GM23338 (cell line): ENCODE measurements at regions not wholly inside any gene's neighbourhood (a gene's known extent, or its start where the extent isn't known, plus 50 kb on each side); places are given as distances from the start of the nearest gene placed in this dataset.

Source experiments
- ATAC-seq: fragments of 200-7000 bp; cut with Tn5 transposase; 3 replicates; pipeline ENCODE4 v1.9.1; 2020
- DNase-seq: peaks from one replicate; pipeline ENCODE4 v3.0.0-alpha.2; 2015; ENCODE audit warnings: low spot score
- H2AFZ ChIP-seq: fragments of 200-600 bp; sonication (generic); 2 replicates; pipeline ENCODE4 v1.8.0; 2016; ENCODE audit warnings: antibody characterized with exemption, mild to moderate bottlenecking, moderate library complexity
- H3F3A ChIP-seq: fragments of 200-600 bp; sonication (generic); replicated peaks from 2 replicates; pipeline ENCODE4 v1.8.0; 2017; ENCODE audit warnings: antibody characterized with exemption, mixed run types, low read depth
- H3K27ac ChIP-seq: fragments of 200-600 bp; sonication (generic); 2 replicates; pipeline ENCODE4 v1.6.1; 2016; ENCODE audit warnings: low read depth
- H3K27me3 ChIP-seq: fragments of 200-600 bp; sonication (generic); 2 replicates; pipeline ENCODE4 v1.8.0; 2016; ENCODE audit warnings: mild to moderate bottlenecking, mixed run types, moderate library complexity; ENCODE audit not compliant: insufficient read depth
- H3K36me3 ChIP-seq: fragments of 200-600 bp; sonication (generic); 2 replicates; pipeline ENCODE4 v1.8.0; 2016; ENCODE audit warnings: mild to moderate bottlenecking; ENCODE audit not compliant: insufficient read depth
- H3K4me1 ChIP-seq: fragments of 200-600 bp; sonication (generic); 2 replicates; pipeline ENCODE4 v1.8.0; 2016; ENCODE audit warnings: mild to moderate bottlenecking, moderate library complexity; ENCODE audit not compliant: insufficient read depth
- H3K4me2 ChIP-seq: fragments of 200-600 bp; sonication (generic); 2 replicates; pipeline ENCODE4 v1.7.1; 2017; ENCODE audit warnings: mixed run types
- H3K4me3 ChIP-seq: fragments of 200-600 bp; sonication (generic); 2 replicates; pipeline ENCODE4 v1.6.1; 2016; ENCODE audit warnings: mixed run types
- H3K79me2 ChIP-seq: fragments of 200-600 bp; sonication (generic); replicated peaks from 2 replicates; pipeline ENCODE4 v1.8.0; 2017; ENCODE audit warnings: mild to moderate bottlenecking; ENCODE audit not compliant: insufficient read depth
- H3K9me2 ChIP-seq: fragments of 200-600 bp; sonication (generic); 2 replicates; pipeline ENCODE4 v1.8.0; 2017; ENCODE audit not compliant: insufficient read depth
- H4K20me1 ChIP-seq: fragments of 200-600 bp; sonication (generic); replicated peaks from 2 replicates; pipeline ENCODE4 v1.8.0; 2017; ENCODE audit warnings: mild to moderate bottlenecking; ENCODE audit not compliant: insufficient read depth
- H3K27ac Mint-ChIP-seq: 2 replicates; pipeline ENCODE4 v1.8.0; 2020; ENCODE audit warnings: inconsistent platforms, mild to moderate bottlenecking, moderate library complexity, mixed read lengths
- H3K27me3 Mint-ChIP-seq: 3 replicates; pipeline ENCODE4 v1.8.0; 2022; ENCODE audit warnings: low read depth, mild to moderate bottlenecking, moderate library complexity, mixed read lengths, inconsistent platforms; ENCODE audit not compliant: insufficient read depth, poor library complexity
- H3K36me3 Mint-ChIP-seq: 3 replicates; pipeline ENCODE4 v1.8.0; 2021; ENCODE audit warnings: low read depth, mild to moderate bottlenecking, inconsistent platforms, moderate library complexity, mixed read lengths
- H3K4me1 Mint-ChIP-seq: 3 replicates; pipeline ENCODE4 v1.8.0; 2020; ENCODE audit warnings: mild to moderate bottlenecking, inconsistent platforms, mixed read lengths
- H3K4me3 Mint-ChIP-seq: 3 replicates; pipeline ENCODE4 v1.8.0; 2021; ENCODE audit warnings: moderate library complexity, mild to moderate bottlenecking, inconsistent platforms, mixed read lengths
- H3K9me3 Mint-ChIP-seq: 3 replicates; pipeline ENCODE4 v1.8.0; 2020; ENCODE audit warnings: moderate library complexity, mild to moderate bottlenecking, inconsistent platforms, mixed read lengths
- CTCF ChIP-seq, 2 experiments: fragments of 200-600 bp in 1 of 2; sonication (generic) in 1 of 2; conservative IDR thresholded peaks; 2 replicates each; pipeline versions ENCODE4 v1.5.1 to v1.6.1; 2016 to 2017; ENCODE audit warnings: antibody characterized with exemption in 2 of 2, low read depth in 2 of 2, mild to moderate bottlenecking in 2 of 2, moderate library complexity in 1 of 2
- ETS1 ChIP-seq: IDR thresholded peaks from 2 replicates; pipeline ENCODE4 v1.6.1; 2016; ENCODE audit warnings: antibody characterized with exemption
- EZH2 ChIP-seq: fragments of 200-600 bp; sonication (generic); IDR thresholded peaks from one replicate; pipeline ENCODE4 v1.8.0; 2017; ENCODE audit warnings: antibody characterized with exemption, mild to moderate bottlenecking, low read depth; ENCODE audit not compliant: unreplicated experiment
- STAT1 ChIP-seq: IDR thresholded peaks from one replicate; pipeline ENCODE4 v1.6.1; 2016; ENCODE audit warnings: antibody characterized with exemption; ENCODE audit not compliant: unreplicated experiment
- ZNF331 ChIP-seq: fragments of 250-450 bp; sonication (Bioruptor Pico); IDR thresholded peaks from 2 replicates; pipeline ENCODE4 v1.5.0; 2020; ENCODE audit warnings: low read depth, mild to moderate bottlenecking, moderate library complexity
- ZNF462 ChIP-seq: fragments of 250-450 bp; sonication (Bioruptor Pico); IDR thresholded peaks from 2 replicates; pipeline ENCODE4 v1.5.0; 2020; ENCODE audit warnings: mild to moderate bottlenecking, moderate library complexity

GRCh38 chr2:62578803-62579640, 73.0 kb upstream of the TMEM17 start (continued):
- no peak for TF ChIP-seq ZNF462
- TF ChIP-seq STAT1: no peak

GRCh38 chr2:62577994-62578781, 72.2 kb upstream of the TMEM17 start:
- Histone ChIP-seq H3K27me3 (no peaks in the 10 kb centered on the region), H3K4me2 (no peak overlapping the region), H3K9me2 (no peaks in the 10 kb centered on the region), H3K79me2 (no peaks in the 10 kb centered on the region), H2AFZ (no peak overlapping the region), H3K36me3 (no peaks in the 10 kb centered on the region), H3K4me3 (no peak overlapping the region), H4K20me1 (no peaks in the 10 kb centered on the region), H3F3A (no peaks in the 10 kb centered on the region), H3K27ac (no peak overlapping the region), H3K4me1 (no peaks in the 10 kb centered on the region)
- DNase-seq: no peak
- Mint-ChIP-seq H3K27me3 (no peaks in the 10 kb centered on the region), H3K4me1 (no peaks in the 10 kb centered on the region), H3K27ac (no peak overlapping the region), H3K9me3 (peaks cover 3% of the 10 kb centered on the region; the same call in 1 of the 3 replicates), H3K4me3 (no peak overlapping the region), H3K36me3 (no peaks in the 10 kb centered on the region)
- ATAC-seq: no peak
- no peak for TF ChIP-seq STAT1
- TF ChIP-seq ZNF331: no peak
- TF ChIP-seq ETS1: no peak
- no peak for TF ChIP-seq EZH2
- TF ChIP-seq CTCF (conservative IDR thresholded peaks at IDR 0.05; ENCODE audit: low read depth in 2 of 2): no peak
